Smooth muscle cell (in vitro differentiated cells): ENCODE measurements at regions not wholly inside any gene's neighbourhood (a gene's known extent, or its start where the extent isn't known, plus 50 kb on each side); places are given as distances from the start of the nearest gene placed in this dataset.
A peak's percentile ranks its signal among the peaks of the same experiment; 100 is the strongest.

Experiments
- DNase-seq: peaks from one replicate; lab custom pipeline; 2025; ENCODE audit not compliant: unreplicated experiment; lab: John Stamatoyannopoulos, UW
- H2AFZ ChIP-seq: fragments of 200-600 bp; sonication (generic); 2 replicates; pipeline ENCODE4 v1.6.0; 2016; ENCODE audit warnings: antibody characterized with exemption, low read depth, mild to moderate bottlenecking
- H3F3A ChIP-seq: fragments of 200-600 bp; sonication (generic); 2 replicates; pipeline ENCODE4 v1.6.0; 2017; ENCODE audit warnings: antibody characterized with exemption, low read depth
- H3K27ac ChIP-seq: fragments of 200-600 bp; sonication (generic); 2 replicates; pipeline ENCODE4 v1.5.1; 2016; ENCODE audit warnings: low read depth, mild to moderate bottlenecking
- H3K27me3 ChIP-seq: fragments of 200-600 bp; sonication (generic); 2 replicates; pipeline ENCODE4 v1.6.1; 2016; ENCODE audit warnings: low read depth, mild to moderate bottlenecking
- H3K36me3 ChIP-seq: fragments of 200-600 bp; sonication (generic); 2 replicates; pipeline ENCODE4 v1.5.1; 2016; ENCODE audit warnings: low read depth
- H3K4me1 ChIP-seq: fragments of 200-600 bp; sonication (generic); 2 replicates; pipeline ENCODE4 v1.5.1; 2016; ENCODE audit warnings: low read depth
- H3K4me2 ChIP-seq: fragments of 200-600 bp; sonication (generic); 2 replicates; pipeline ENCODE4 v1.6.0; 2016; ENCODE audit warnings: mild to moderate bottlenecking
- H3K4me3 ChIP-seq: fragments of 200-600 bp; sonication (generic); 2 replicates; pipeline ENCODE4 v1.5.1; 2016; ENCODE audit warnings: mild to moderate bottlenecking
- H3K79me2 ChIP-seq: fragments of 200-600 bp; sonication (generic); 2 replicates; pipeline ENCODE4 v1.6.0; 2016; ENCODE audit warnings: low read depth, mild to moderate bottlenecking
- H3K9ac ChIP-seq: fragments of 200-600 bp; sonication (generic); 2 replicates; pipeline ENCODE4 v1.6.0; 2016; ENCODE audit warnings: low read depth
- H3K9me3 ChIP-seq: fragments of 200-600 bp; sonication (generic); replicated peaks from 2 replicates; pipeline ENCODE4 v1.5.1; 2016; ENCODE audit warnings: low read depth
- H4K20me1 ChIP-seq: fragments of 200-600 bp; sonication (generic); 2 replicates; pipeline ENCODE4 v1.6.0; 2016; ENCODE audit warnings: low read depth
- WGBS: methylation state at CpG from one replicate; pipeline ENCODE4 v1.1.7; 2016; ENCODE audit warnings: low lambda C conversion rate; 5-methylcytosine and 5-hydroxymethylcytosine counted together
- TF ChIP-seq, protein P1 (sequence below): fragments of 200-600 bp; sonication (generic); IDR thresholded peaks from 2 replicates; pipeline ENCODE4 v1.5.1; 2017; ENCODE audit warnings: borderline replicate concordance, mild to moderate bottlenecking, antibody characterized with exemption; ENCODE audit not compliant: insufficient read depth, poor library complexity, severe bottlenecking

- Histone ChIP-seq H3K9ac (no peak overlapping the region), H4K20me1 (no peaks in the 10 kb centered on the region), H3K27me3 (no peaks in the 10 kb centered on the region), H3K4me3 (no peak overlapping the region), H3F3A (no peaks in the 10 kb centered on the region), H2AFZ (no peak overlapping the region), H3K9me3 (no peaks in the 10 kb centered on the region), H3K4me1 (no peaks in the 10 kb centered on the region), H3K36me3 (no peaks in the 10 kb centered on the region), H3K79me2 (no peaks in the 10 kb centered on the region), H3K27ac (no peak overlapping the region), H3K4me2 (no peak overlapping the region)
- whole genome bisulfite sequencing: 90% methylated on average over 2 of the region's 2 CpGs
- TF ChIP-seq, protein P1, sequence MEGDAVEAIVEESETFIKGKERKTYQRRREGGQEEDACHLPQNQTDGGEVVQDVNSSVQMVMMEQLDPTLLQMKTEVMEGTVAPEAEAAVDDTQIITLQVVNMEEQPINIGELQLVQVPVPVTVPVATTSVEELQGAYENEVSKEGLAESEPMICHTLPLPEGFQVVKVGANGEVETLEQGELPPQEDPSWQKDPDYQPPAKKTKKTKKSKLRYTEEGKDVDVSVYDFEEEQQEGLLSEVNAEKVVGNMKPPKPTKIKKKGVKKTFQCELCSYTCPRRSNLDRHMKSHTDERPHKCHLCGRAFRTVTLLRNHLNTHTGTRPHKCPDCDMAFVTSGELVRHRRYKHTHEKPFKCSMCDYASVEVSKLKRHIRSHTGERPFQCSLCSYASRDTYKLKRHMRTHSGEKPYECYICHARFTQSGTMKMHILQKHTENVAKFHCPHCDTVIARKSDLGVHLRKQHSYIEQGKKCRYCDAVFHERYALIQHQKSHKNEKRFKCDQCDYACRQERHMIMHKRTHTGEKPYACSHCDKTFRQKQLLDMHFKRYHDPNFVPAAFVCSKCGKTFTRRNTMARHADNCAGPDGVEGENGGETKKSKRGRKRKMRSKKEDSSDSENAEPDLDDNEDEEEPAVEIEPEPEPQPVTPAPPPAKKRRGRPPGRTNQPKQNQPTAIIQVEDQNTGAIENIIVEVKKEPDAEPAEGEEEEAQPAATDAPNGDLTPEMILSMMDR: no peak
- DNase-seq: no peak
Measured at GRCh38 chr9:79469164-79469563, 102.6 kb upstream of the TLE4 start.

GRCh38 chr9:79470954-79471353, 100.8 kb upstream of the TLE4 start:
- DNase-seq: no peak
- H3K27me3 ChIP-seq: no peaks in the 10 kb centered on the region

GRCh38 chr9:79471580-79472543, 99.9 kb upstream of the TLE4 start:
- no peaks in the 10 kb centered on the region for H3K27me3 ChIP-seq
- H3K9ac ChIP-seq: no peak overlapping the region
- H3K27ac ChIP-seq: no peak overlapping the region
- H3K4me3 ChIP-seq: no peak overlapping the region
- H3F3A ChIP-seq: no peaks in the 10 kb centered on the region
- DNase-seq: no peak
- H3K36me3 ChIP-seq: no peaks in the 10 kb centered on the region
- H3K4me2 ChIP-seq: peak overlapping the region; percentile 47
- H3K4me1 ChIP-seq: no peaks in the 10 kb centered on the region
- H4K20me1 ChIP-seq: no peaks in the 10 kb centered on the region
- no peaks in the 10 kb centered on the region for H3K79me2 ChIP-seq
- no peaks in the 10 kb centered on the region for H3K9me3 ChIP-seq
- WGBS: 87% methylated on average over 2 of the region's 2 CpGs
- H2AFZ ChIP-seq: no peak overlapping the region
- TF ChIP-seq, protein P1: peak; percentile 5

More at GRCh38 chr9:79470954-79471353, 100.8 kb upstream of the TLE4 start:
- H4K20me1 ChIP-seq: no peaks in the 10 kb centered on the region
- H3F3A ChIP-seq: no peaks in the 10 kb centered on the region
- H3K9me3 ChIP-seq: no peaks in the 10 kb centered on the region
- TF ChIP-seq, protein P1: no peak
- no peak overlapping the region for H3K27ac ChIP-seq
- no peaks in the 10 kb centered on the region for H3K36me3 ChIP-seq
- peak overlapping the region; percentile 47 for H3K4me2 ChIP-seq
- peak overlapping the region; percentile 47 for H2AFZ ChIP-seq
- H3K9ac ChIP-seq: no peak overlapping the region
- H3K4me1 ChIP-seq: no peaks in the 10 kb centered on the region
- H3K4me3 ChIP-seq: no peak overlapping the region
- 18% methylated on average over 2 of the region's 2 CpGs for WGBS
- H3K79me2 ChIP-seq: no peaks in the 10 kb centered on the region

- no peak overlapping the region for H3K27ac ChIP-seq
- no peaks in the 10 kb centered on the region for H3K27me3 ChIP-seq
- peaks cover 7% of the 10 kb centered on the region for H3K4me1 ChIP-seq
- TF ChIP-seq, protein P1: no peak
- no peaks in the 10 kb centered on the region for H4K20me1 ChIP-seq
- no peak overlapping the region for H3K4me2 ChIP-seq
- H3K36me3 ChIP-seq: no peaks in the 10 kb centered on the region
- H3K4me3 ChIP-seq: no peak overlapping the region
- no peaks in the 10 kb centered on the region for H3K9me3 ChIP-seq
- whole genome bisulfite sequencing: 87% methylated on average over 1 of the region's 1 CpG
- no peak overlapping the region for H3K9ac ChIP-seq
- H3F3A ChIP-seq: no peaks in the 10 kb centered on the region
- no peak for DNase-seq
- no peak overlapping the region for H2AFZ ChIP-seq
- no peaks in the 10 kb centered on the region for H3K79me2 ChIP-seq
Measured at GRCh38 chr9:79473704-79474103, 98.1 kb upstream of the TLE4 start.
